GM12873 (cell line): ENCODE measurements at regions not wholly inside any gene's neighbourhood (a gene's known extent, or its start where the extent isn't known, plus 50 kb on each side); places are given as distances from the start of the nearest gene placed in this dataset.

Experiments used
- CTCF ChIP-seq: IDR thresholded peaks from 2 replicates; pipeline ENCODE4 v1.5.1; 2012; ENCODE audit warnings: low read depth, mild to moderate bottlenecking, moderate library complexity, low read length, control low read depth; ENCODE audit not compliant: insufficient read depth; ENCODE audit errors: missing control alignments

GRCh38 chr2:195457873-195458272 lies 199.2 kb upstream of the SLC39A10 start:
- TF ChIP-seq CTCF, result no peak

GRCh38 chr2:195456771-195457170 lies 200.3 kb upstream of the SLC39A10 start:
- TF ChIP-seq CTCF, result no peak

- no peak for TF ChIP-seq CTCF
Observed at GRCh38 chr2:195451160-195451559, 205.9 kb upstream of the SLC39A10 start.

GRCh38 chr2:195450552-195451113 lies 206.4 kb upstream of the SLC39A10 start:
- no peak for TF ChIP-seq CTCF

- no peak for TF ChIP-seq CTCF
Observed at GRCh38 chr2:195447323-195447975, 209.6 kb upstream of the SLC39A10 start.

- no peak for TF ChIP-seq CTCF
Observed at GRCh38 chr2:195445639-195446038, 211.4 kb upstream of the SLC39A10 start.

- TF ChIP-seq CTCF, result no peak
Observed at GRCh38 chr2:195443926-195444325, 213.1 kb upstream of the SLC39A10 start.
